Mammary epithelial cell (primary cell): ENCODE measurements at regions not wholly inside any gene's neighbourhood (a gene's known extent, or its start where the extent isn't known, plus 50 kb on each side); places are given as distances from the start of the nearest gene placed in this dataset.

ENCODE experiments used
- EZH2 ChIP-seq: IDR thresholded peaks from 2 replicates; pipeline ENCODE4 v1.6.1; 2012; ENCODE audit warnings: low read length, inconsistent platforms, borderline replicate concordance
- TF ChIP-seq, protein P1 (sequence below), 2 donors: IDR thresholded peaks in 1 of 2; conservative IDR thresholded peaks in 1 of 2; 2 replicates each; pipeline ENCODE4 v1.5.1; 2011 to 2012; ENCODE audit warnings: inconsistent platforms in 2 of 2, low read length in 2 of 2, mild to moderate bottlenecking in 2 of 2, control low read depth in 1 of 2, low read depth in 1 of 2; ENCODE audit not compliant: insufficient read depth in 1 of 2; ENCODE audit errors: extremely low read depth in 1 of 2

DNA sequence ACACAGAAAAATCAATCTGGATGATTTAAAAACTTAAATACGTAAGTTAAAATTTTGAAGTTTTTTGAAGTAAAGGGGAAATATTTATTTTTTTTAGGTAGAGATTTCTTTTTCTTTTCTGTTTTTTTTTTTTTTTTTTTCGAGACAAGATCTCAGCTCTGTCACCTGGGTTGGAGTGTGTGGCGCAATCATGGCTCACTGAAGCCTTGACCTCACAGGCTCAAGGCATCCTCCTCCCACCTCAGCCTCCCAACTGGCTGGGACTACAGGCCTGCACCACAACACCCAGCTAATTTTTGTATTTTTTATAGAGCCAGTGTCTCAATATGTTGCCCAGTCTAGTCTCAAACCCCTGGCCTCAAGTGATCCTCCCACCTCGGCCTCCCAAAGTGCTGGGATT lies 120.4 kb upstream of the CLDN10 start:
- TF ChIP-seq, protein P1, sequence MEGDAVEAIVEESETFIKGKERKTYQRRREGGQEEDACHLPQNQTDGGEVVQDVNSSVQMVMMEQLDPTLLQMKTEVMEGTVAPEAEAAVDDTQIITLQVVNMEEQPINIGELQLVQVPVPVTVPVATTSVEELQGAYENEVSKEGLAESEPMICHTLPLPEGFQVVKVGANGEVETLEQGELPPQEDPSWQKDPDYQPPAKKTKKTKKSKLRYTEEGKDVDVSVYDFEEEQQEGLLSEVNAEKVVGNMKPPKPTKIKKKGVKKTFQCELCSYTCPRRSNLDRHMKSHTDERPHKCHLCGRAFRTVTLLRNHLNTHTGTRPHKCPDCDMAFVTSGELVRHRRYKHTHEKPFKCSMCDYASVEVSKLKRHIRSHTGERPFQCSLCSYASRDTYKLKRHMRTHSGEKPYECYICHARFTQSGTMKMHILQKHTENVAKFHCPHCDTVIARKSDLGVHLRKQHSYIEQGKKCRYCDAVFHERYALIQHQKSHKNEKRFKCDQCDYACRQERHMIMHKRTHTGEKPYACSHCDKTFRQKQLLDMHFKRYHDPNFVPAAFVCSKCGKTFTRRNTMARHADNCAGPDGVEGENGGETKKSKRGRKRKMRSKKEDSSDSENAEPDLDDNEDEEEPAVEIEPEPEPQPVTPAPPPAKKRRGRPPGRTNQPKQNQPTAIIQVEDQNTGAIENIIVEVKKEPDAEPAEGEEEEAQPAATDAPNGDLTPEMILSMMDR (conservative IDR thresholded peaks at IDR 0.05 in 1 of 2, IDR thresholded peaks at IDR 0.05 in 1 of 2; ENCODE audit: extremely low read depth in 1 of 2, insufficient read depth in 1 of 2, low read depth in 1 of 2, low read length in 2 of 2), result no peak
- TF ChIP-seq EZH2, result no peak
